AG04450 (cell line): ENCODE measurements at regions not wholly inside any gene's neighbourhood (a gene's known extent, or its start where the extent isn't known, plus 50 kb on each side); places are given as distances from the start of the nearest gene placed in this dataset.

ENCODE experiments used
- CTCF ChIA-PET: fragments of 300-600, 350-600 bp; formaldehyde crosslinking; extraction: SDS; loops from one replicate; lab custom pipeline; 2022; ENCODE audit warnings: antibody characterized with exemption, inconsistent platforms; lab: Charles Lee
- POLR2A ChIA-PET: fragments of 350-600 bp; formaldehyde crosslinking; extraction: SDS; loops from one replicate; lab custom pipeline; 2021; ENCODE audit warnings: antibody characterized with exemption, inconsistent platforms; lab: Yijun Ruan, JAX
- DNase-seq: peaks from one replicate; pipeline ENCODE4 v3.0.0-alpha.2; 2011; ENCODE audit warnings: low read depth, low spot score
- H3K27ac ChIP-seq: one replicate; pipeline ENCODE4 v1.5.1; 2012; ENCODE audit warnings: low read depth, low read length, control low read depth
- H3K27me3 ChIP-seq: one replicate; pipeline ENCODE4 v1.6.0; 2012; ENCODE audit warnings: low read length; ENCODE audit not compliant: control insufficient read depth, insufficient read depth
- H3K4me3 ChIP-seq: 2 replicates; pipeline ENCODE4 v1.5.1; 2011; ENCODE audit warnings: mild to moderate bottlenecking, low read depth, low read length, control low read depth
- H3K9me3 ChIP-seq: 2 replicates; pipeline ENCODE4 v1.5.1; 2012; ENCODE audit warnings: low read length; ENCODE audit not compliant: control insufficient read depth, insufficient read depth
- CTCF ChIP-seq: IDR thresholded peaks from 2 replicates; pipeline ENCODE4 v1.5.1; 2011; ENCODE audit warnings: low read depth, low read length, control low read depth, inconsistent platforms

- CTCF ChIA-PET, result no interaction called here
- TF ChIP-seq CTCF, result no peak
- DNase-seq, result no peak
- Histone ChIP-seq H3K9me3 (no peaks in the 10 kb centered on the region; the same call in 1 of the 2 replicates), H3K4me3 (no peak overlapping the region), H3K27me3 (no peaks in the 10 kb centered on the region), H3K27ac (no peak overlapping the region)
- POLR2A ChIA-PET, result no interaction called here
Observed at GRCh38 chr2:78710632-78711375, 314.7 kb upstream of the REG3G start.

GRCh38 chr2:78715293-78715692 is 310.2 kb upstream of the REG3G start:
- H3K9me3 ChIP-seq, result peaks cover 2% of the 10 kb centered on the region; the same call in 1 of the 2 replicates
- ChIA-PET POLR2A (no interaction called here), CTCF (no interaction called here)
- no peaks in the 10 kb centered on the region for H3K27me3 ChIP-seq
- no peak for DNase-seq
- TF ChIP-seq CTCF, result no peak
- no peak overlapping the region for H3K4me3 ChIP-seq
- H3K27ac ChIP-seq, result no peak overlapping the region

- peaks cover 2% of the 10 kb centered on the region; the same call in 1 of the 2 replicates for H3K9me3 ChIP-seq
- POLR2A ChIA-PET, result no interaction called here
- no peak for TF ChIP-seq CTCF
- DNase-seq, result no peak
- CTCF ChIA-PET, result no interaction called here
- no peak overlapping the region for H3K27ac ChIP-seq
- H3K4me3 ChIP-seq, result no peak overlapping the region
- H3K27me3 ChIP-seq, result no peaks in the 10 kb centered on the region
Observed at GRCh38 chr2:78718024-78718423, 307.5 kb upstream of the REG3G start.

GRCh38 chr2:78718473-78718872 is 307.0 kb upstream of the REG3G start:
- peaks cover 2% of the 10 kb centered on the region; the same call in 1 of the 2 replicates for H3K9me3 ChIP-seq
- H3K4me3 ChIP-seq, result no peak overlapping the region
- no peak overlapping the region for H3K27ac ChIP-seq
- ChIA-PET CTCF (no interaction called here), POLR2A (no interaction called here)
- H3K27me3 ChIP-seq, result no peaks in the 10 kb centered on the region
- no peak for TF ChIP-seq CTCF
- DNase-seq, result no peak

GRCh38 chr2:78721355-78722033 is 304.0 kb upstream of the REG3G start:
- TF ChIP-seq CTCF, result no peak
- Histone ChIP-seq H3K27ac (no peak overlapping the region), H3K9me3 (peaks cover 4% of the 10 kb centered on the region; the same call in 1 of the 2 replicates), H3K27me3 (no peaks in the 10 kb centered on the region), H3K4me3 (no peak overlapping the region)
- ChIA-PET POLR2A (no interaction called here), CTCF (no interaction called here)
- no peak for DNase-seq
